Tibial nerve (tissue), 4 donors: ENCODE measurements at regions not wholly inside any gene's neighbourhood (a gene's known extent, or its start where the extent isn't known, plus 50 kb on each side); places are given as distances from the start of the nearest gene placed in this dataset.

Source experiments
- EP300 ChIP-seq, 2 donors: sonication (generic); formaldehyde crosslinking; IDR thresholded peaks; one replicate each; pipeline ENCODE4 v1.6.1; 2017; ENCODE audit warnings: antibody characterized with exemption in 2 of 2, mild to moderate bottlenecking in 1 of 2
- POLR2A ChIP-seq, 2 donors: fragments of 450-650 bp; IDR thresholded peaks; one replicate each; pipeline ENCODE4 v1.6.1; 2017; ENCODE audit warnings: antibody characterized with exemption in 2 of 2, mild to moderate bottlenecking in 2 of 2, moderate library complexity in 2 of 2
- TF ChIP-seq, protein P1 (sequence below), 5 experiments: fragments of 200-600 bp in 3 of 5; fragments of 450-650 bp in 2 of 5; sonication (generic) in 3 of 5; IDR thresholded peaks; one replicate each; pipeline ENCODE4 v1.5.1; 2016 to 2019; ENCODE audit warnings: antibody characterized with exemption in 5 of 5, mild to moderate bottlenecking in 3 of 5, moderate library complexity in 2 of 5

DNA sequence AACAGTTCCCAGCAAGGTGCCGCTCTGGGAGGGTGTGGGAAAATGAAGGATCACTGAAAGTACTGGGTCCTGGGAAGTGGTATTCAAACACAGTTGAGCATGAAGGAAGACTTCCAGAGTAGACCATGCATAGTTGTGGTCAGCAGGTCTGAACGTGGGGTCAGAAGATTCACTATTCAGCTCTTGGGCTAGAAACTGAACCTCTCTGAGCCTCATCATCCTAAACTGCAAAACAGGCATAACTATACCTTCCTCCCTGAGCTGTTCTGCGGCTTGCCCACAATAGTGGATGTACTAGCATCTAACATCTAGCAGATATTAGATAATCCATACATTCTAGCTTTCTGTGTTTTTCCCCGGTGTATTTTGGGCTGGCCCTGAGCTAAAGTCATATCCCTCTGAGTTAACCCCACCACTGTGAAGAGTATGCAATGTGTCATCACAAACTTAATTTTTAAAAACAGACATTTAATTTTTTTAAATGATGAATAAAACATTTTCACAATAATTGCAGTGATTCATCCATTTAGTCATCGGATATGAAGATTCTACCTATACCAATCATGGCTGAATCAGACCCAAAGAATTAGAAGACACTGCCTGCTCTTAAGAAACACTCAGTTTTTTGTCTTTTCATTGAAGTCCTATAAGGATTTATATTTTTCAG, 179.1 kb downstream of the BLID start:
- TF ChIP-seq, protein P1, sequence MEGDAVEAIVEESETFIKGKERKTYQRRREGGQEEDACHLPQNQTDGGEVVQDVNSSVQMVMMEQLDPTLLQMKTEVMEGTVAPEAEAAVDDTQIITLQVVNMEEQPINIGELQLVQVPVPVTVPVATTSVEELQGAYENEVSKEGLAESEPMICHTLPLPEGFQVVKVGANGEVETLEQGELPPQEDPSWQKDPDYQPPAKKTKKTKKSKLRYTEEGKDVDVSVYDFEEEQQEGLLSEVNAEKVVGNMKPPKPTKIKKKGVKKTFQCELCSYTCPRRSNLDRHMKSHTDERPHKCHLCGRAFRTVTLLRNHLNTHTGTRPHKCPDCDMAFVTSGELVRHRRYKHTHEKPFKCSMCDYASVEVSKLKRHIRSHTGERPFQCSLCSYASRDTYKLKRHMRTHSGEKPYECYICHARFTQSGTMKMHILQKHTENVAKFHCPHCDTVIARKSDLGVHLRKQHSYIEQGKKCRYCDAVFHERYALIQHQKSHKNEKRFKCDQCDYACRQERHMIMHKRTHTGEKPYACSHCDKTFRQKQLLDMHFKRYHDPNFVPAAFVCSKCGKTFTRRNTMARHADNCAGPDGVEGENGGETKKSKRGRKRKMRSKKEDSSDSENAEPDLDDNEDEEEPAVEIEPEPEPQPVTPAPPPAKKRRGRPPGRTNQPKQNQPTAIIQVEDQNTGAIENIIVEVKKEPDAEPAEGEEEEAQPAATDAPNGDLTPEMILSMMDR (IDR thresholded peaks at IDR 0.05): no peak
- TF ChIP-seq EP300 (IDR thresholded peaks at IDR 0.05) (no peak), POLR2A (IDR thresholded peaks at IDR 0.05) (no peak)
